ENCODE measurements at regions not wholly inside any gene's neighbourhood (a gene's known extent, or its start where the extent isn't known, plus 50 kb on each side); places are given as distances from the start of the nearest gene placed in this dataset.

DNA sequence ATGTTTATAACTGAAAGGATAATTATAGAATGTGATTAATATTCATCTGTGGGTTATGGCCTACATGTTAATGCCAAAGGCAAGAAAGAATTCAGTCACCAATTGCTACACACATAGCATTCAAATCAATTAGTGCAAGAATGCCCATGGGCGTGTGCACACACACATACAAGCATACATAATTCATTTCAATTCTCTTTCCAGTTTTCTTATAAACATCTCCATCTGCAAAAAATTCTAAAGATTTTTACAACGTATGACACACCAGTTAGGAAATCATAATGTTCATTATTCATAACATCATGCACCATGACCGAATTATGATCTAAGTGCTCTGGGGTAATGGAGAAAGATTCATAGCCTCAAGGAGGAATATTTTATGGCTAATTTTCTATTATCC is 111.0 kb upstream of the ADTRP start:
- TF ChIP-seq ZFP30 (CRISPR knock-in tag; IDR thresholded peaks at IDR 0.05; ENCODE audit: borderline replicate concordance) (no peak), MEF2D (tag; conservative IDR thresholded peaks at IDR 0.05; ENCODE audit: low read depth) (no peak), RFX5 (IDR thresholded peaks at IDR 0.05; ENCODE audit: low read depth, low read length) (no peak), NFE2 (IDR thresholded peaks at IDR 0.05; ENCODE audit: low read depth) (no peak), ZNF253 (CRISPR knock-in tag; conservative IDR thresholded peaks at IDR 0.05) (no peak), SREBF1 (IDR thresholded peaks at IDR 0.05; ENCODE audit: borderline replicate concordance, low read depth, low read length) (no peak)
- TF ChIP-seq, protein P1, sequence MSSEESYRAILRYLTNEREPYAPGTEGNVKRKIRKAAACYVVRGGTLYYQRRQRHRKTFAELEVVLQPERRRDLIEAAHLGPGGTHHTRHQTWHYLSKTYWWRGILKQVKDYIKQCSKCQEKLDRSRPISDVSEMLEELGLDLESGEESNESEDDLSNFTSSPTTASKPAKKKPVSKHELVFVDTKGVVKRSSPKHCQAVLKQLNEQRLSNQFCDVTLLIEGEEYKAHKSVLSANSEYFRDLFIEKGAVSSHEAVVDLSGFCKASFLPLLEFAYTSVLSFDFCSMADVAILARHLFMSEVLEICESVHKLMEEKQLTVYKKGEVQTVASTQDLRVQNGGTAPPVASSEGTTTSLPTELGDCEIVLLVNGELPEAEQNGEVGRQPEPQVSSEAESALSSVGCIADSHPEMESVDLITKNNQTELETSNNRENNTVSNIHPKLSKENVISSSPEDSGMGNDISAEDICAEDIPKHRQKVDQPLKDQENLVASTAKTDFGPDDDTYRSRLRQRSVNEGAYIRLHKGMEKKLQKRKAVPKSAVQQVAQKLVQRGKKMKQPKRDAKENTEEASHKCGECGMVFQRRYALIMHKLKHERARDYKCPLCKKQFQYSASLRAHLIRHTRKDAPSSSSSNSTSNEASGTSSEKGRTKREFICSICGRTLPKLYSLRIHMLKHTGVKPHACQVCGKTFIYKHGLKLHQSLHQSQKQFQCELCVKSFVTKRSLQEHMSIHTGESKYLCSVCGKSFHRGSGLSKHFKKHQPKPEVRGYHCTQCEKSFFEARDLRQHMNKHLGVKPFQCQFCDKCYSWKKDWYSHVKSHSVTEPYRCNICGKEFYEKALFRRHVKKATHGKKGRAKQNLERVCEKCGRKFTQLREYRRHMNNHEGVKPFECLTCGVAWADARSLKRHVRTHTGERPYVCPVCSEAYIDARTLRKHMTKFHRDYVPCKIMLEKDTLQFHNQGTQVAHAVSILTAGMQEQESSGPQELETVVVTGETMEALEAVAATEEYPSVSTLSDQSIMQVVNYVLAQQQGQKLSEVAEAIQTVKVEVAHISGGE (CRISPR knock-in tag; IDR thresholded peaks at IDR 0.05), result no peak

All from K562 (cell line).